Gastroesophageal sphincter (tissue), 4 donors: ENCODE measurements at regions not wholly inside any gene's neighbourhood (a gene's known extent, or its start where the extent isn't known, plus 50 kb on each side); places are given as distances from the start of the nearest gene placed in this dataset.

Experiments used
- ATAC-seq: fragments of 150-250 bp; one replicate; pipeline ENCODE4 v1.9.1; 2016; ENCODE audit warnings: mild to moderate bottlenecking, moderate library complexity
- H3K27ac ChIP-seq, 4 donors: fragments of 200-600 bp; sonication (generic) in 3 of 4; 1 replicate in 3 of 4; 2 replicates in 1 of 4; pipeline ENCODE4 v1.5.1; 2016 to 2019
- H3K27me3 ChIP-seq: fragments of 200-600 bp; sonication (generic); one replicate; pipeline ENCODE4 v1.5.1; 2019
- H3K36me3 ChIP-seq, 2 donors: fragments of 200-600 bp; sonication (generic); one replicate each; pipeline ENCODE4 v1.5.1; 2019; ENCODE audit warnings: control low read depth in 1 of 2
- H3K4me1 ChIP-seq, 3 donors: fragments of 200-600 bp; sonication (generic); 1 replicate in 2 of 3; 2 replicates in 1 of 3; pipeline ENCODE4 v1.5.1; 2016 to 2019; ENCODE audit warnings: control low read depth in 2 of 3
- H3K4me3 ChIP-seq, 2 donors: fragments of 200-600 bp; sonication (generic); one replicate each; pipeline ENCODE4 v1.5.1; 2019; ENCODE audit warnings: mild to moderate bottlenecking in 1 of 2, moderate library complexity in 1 of 2
- H3K9me3 ChIP-seq, 3 donors: fragments of 200-600 bp; sonication (generic); one replicate each; pipeline ENCODE4 v1.5.1; 2017 to 2019; ENCODE audit warnings: control low read depth in 2 of 3
- EP300 ChIP-seq: sonication (generic); formaldehyde crosslinking; IDR thresholded peaks from one replicate; pipeline ENCODE4 v1.6.1; 2017; ENCODE audit warnings: antibody characterized with exemption, mild to moderate bottlenecking
- POLR2A ChIP-seq, 2 donors: fragments of 450-650 bp; IDR thresholded peaks; one replicate each; pipeline ENCODE4 v1.6.1; 2017; ENCODE audit warnings: antibody characterized with exemption in 2 of 2, mild to moderate bottlenecking in 2 of 2, moderate library complexity in 1 of 2
- POLR2AphosphoS5 ChIP-seq: sonication (generic); formaldehyde crosslinking; IDR thresholded peaks from one replicate; pipeline ENCODE4 v1.6.1; 2017; ENCODE audit warnings: antibody characterized with exemption
- WGBS, 2 donors: methylation state at CpG; one replicate each; pipeline ENCODE4 v1.1.5; 2018; ENCODE audit warnings: low coverage in 1 of 2; 5-methylcytosine and 5-hydroxymethylcytosine counted together
- TF ChIP-seq, protein P1 (sequence below), 4 experiments: fragments of 200-600 bp in 2 of 4; fragments of 450-650 bp in 2 of 4; sonication (generic) in 1 of 4; IDR thresholded peaks; one replicate each; pipeline ENCODE4 v1.5.1; 2017 to 2019; ENCODE audit warnings: antibody characterized with exemption in 4 of 4, mild to moderate bottlenecking in 2 of 4, moderate library complexity in 2 of 4

- Histone ChIP-seq H3K27me3 (no peaks in the 10 kb centered on the region), H3K4me3 (no peak overlapping the region), H3K9me3 (peaks cover 0 to 8% (median 0%) of the 10 kb centered on the region in 3 donors), H3K36me3 (no peaks in the 10 kb centered on the region), H3K27ac (peak overlapping the region in 1 of 4 donors; percentile 40), H3K4me1 (peaks cover 0 to 52% (median 15%) of the 10 kb centered on the region in 3 donors)
- WGBS, 2 donors = 60 to 100% methylated on average over 1 to 2 of the region's 2 CpGs
- no peak for TF ChIP-seq EP300
- TF ChIP-seq POLR2AphosphoS5 = no peak
- no peak for TF ChIP-seq POLR2A (IDR thresholded peaks at IDR 0.05)
- TF ChIP-seq, protein P1, sequence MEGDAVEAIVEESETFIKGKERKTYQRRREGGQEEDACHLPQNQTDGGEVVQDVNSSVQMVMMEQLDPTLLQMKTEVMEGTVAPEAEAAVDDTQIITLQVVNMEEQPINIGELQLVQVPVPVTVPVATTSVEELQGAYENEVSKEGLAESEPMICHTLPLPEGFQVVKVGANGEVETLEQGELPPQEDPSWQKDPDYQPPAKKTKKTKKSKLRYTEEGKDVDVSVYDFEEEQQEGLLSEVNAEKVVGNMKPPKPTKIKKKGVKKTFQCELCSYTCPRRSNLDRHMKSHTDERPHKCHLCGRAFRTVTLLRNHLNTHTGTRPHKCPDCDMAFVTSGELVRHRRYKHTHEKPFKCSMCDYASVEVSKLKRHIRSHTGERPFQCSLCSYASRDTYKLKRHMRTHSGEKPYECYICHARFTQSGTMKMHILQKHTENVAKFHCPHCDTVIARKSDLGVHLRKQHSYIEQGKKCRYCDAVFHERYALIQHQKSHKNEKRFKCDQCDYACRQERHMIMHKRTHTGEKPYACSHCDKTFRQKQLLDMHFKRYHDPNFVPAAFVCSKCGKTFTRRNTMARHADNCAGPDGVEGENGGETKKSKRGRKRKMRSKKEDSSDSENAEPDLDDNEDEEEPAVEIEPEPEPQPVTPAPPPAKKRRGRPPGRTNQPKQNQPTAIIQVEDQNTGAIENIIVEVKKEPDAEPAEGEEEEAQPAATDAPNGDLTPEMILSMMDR (IDR thresholded peaks at IDR 0.05) = no peak
- ATAC-seq = no peak
Measured at GRCh38 chr15:66940368-66940767, 125.0 kb upstream of the SMAD3 start.

GRCh38 chr15:66941108-66941711, 124.2 kb upstream of the SMAD3 start:
- H3K9me3 ChIP-seq = peaks cover 0 to 8% (median 0%) of the 10 kb centered on the region in 3 donors
- 35 to 41% methylated on average over 5 to 15 of the region's 16 CpGs for WGBS, 2 donors
- H3K27ac ChIP-seq = peak overlapping the region in 1 of 4 donors; percentile 40
- TF ChIP-seq, protein P1 (IDR thresholded peaks at IDR 0.05) = no peak
- TF ChIP-seq EP300 = no peak
- TF ChIP-seq POLR2A (IDR thresholded peaks at IDR 0.05) = no peak
- no peak for TF ChIP-seq POLR2AphosphoS5
- no peaks in the 10 kb centered on the region for H3K27me3 ChIP-seq
- H3K36me3 ChIP-seq = no peaks in the 10 kb centered on the region
- H3K4me3 ChIP-seq = peak overlapping the region in 1 of 2 donors; percentile 23
- peaks cover 0 to 45% (median 15%) of the 10 kb centered on the region in 3 donors for H3K4me1 ChIP-seq
- ATAC-seq = peak; percentile 28

GRCh38 chr15:66941791-66942190, 123.6 kb upstream of the SMAD3 start:
- WGBS, 2 donors = 50 to 88% methylated on average over 1 of the region's 3 CpGs
- Histone ChIP-seq H3K4me3 (no peak overlapping the region), H3K4me1 (peaks cover 0 to 40% (median 13%) of the 10 kb centered on the region in 3 donors), H3K9me3 (peaks cover 0 to 8% (median 0%) of the 10 kb centered on the region in 3 donors), H3K27me3 (no peaks in the 10 kb centered on the region), H3K36me3 (no peaks in the 10 kb centered on the region), H3K27ac (no peak overlapping the region)
- ATAC-seq = no peak
- TF ChIP-seq POLR2AphosphoS5 (no peak), POLR2A (IDR thresholded peaks at IDR 0.05) (no peak), EP300 (no peak)
- TF ChIP-seq, protein P1 (IDR thresholded peaks at IDR 0.05) = no peak

- Histone ChIP-seq H3K4me1 (peaks cover 0 to 35% (median 10%) of the 10 kb centered on the region in 3 donors), H3K27me3 (no peaks in the 10 kb centered on the region), H3K9me3 (peaks cover 0 to 3% (median 0%) of the 10 kb centered on the region in 3 donors), H3K27ac (no peak overlapping the region), H3K4me3 (no peak overlapping the region), H3K36me3 (no peaks in the 10 kb centered on the region)
- WGBS, 2 donors = 80% methylated on average over 1 of the region's 11 CpGs; no CpG with 5 or more reads in 1 of the 2 donors
- TF ChIP-seq, protein P1 (IDR thresholded peaks at IDR 0.05) = no peak
- TF ChIP-seq EP300 = no peak
- no peak for TF ChIP-seq POLR2AphosphoS5
- TF ChIP-seq POLR2A (IDR thresholded peaks at IDR 0.05) = no peak
- no peak for ATAC-seq
Measured at GRCh38 chr15:66942649-66943390, 122.6 kb upstream of the SMAD3 start.
